ENCODE measurements at regions not wholly inside any gene's neighbourhood (a gene's known extent, or its start where the extent isn't known, plus 50 kb on each side); places are given as distances from the start of the nearest gene placed in this dataset.

DNA sequence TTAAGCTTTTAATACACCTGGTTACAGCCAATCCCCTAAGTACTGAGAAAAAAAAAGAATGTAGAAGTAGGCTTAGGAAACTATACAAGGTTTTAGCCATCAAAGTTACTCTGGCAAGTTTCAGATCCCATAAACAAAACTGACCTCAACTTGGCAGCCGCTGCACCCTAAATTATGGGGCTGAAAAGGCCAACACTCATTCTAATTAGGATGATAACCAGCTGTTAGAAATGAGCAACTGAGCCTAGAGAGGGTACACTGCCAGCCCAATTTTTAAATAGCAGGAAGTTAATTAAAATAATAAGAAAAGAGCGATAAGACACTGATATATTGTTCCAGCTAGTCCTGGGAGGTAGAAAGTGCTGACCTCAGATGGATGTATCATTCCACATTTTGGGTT is 105.7 kb upstream of the VAV3 start:
- TF ChIP-seq, protein P1, sequence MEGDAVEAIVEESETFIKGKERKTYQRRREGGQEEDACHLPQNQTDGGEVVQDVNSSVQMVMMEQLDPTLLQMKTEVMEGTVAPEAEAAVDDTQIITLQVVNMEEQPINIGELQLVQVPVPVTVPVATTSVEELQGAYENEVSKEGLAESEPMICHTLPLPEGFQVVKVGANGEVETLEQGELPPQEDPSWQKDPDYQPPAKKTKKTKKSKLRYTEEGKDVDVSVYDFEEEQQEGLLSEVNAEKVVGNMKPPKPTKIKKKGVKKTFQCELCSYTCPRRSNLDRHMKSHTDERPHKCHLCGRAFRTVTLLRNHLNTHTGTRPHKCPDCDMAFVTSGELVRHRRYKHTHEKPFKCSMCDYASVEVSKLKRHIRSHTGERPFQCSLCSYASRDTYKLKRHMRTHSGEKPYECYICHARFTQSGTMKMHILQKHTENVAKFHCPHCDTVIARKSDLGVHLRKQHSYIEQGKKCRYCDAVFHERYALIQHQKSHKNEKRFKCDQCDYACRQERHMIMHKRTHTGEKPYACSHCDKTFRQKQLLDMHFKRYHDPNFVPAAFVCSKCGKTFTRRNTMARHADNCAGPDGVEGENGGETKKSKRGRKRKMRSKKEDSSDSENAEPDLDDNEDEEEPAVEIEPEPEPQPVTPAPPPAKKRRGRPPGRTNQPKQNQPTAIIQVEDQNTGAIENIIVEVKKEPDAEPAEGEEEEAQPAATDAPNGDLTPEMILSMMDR (IDR thresholded peaks at IDR 0.05; ENCODE audit: low read depth, low read length): no peak
- no peak for TF ChIP-seq EZH2phosphoT487 (IDR thresholded peaks at IDR 0.05; ENCODE audit: low read depth)
